Activated T-helper 9 cell treated with anti-CD3 and anti-CD28 coated beads, Interleukin-2, amount 50 U/mL, for 16 hours (primary cell): ENCODE measurements at regions not wholly inside any gene's neighbourhood (a gene's known extent, or its start where the extent isn't known, plus 50 kb on each side); places are given as distances from the start of the nearest gene placed in this dataset.

Experiments used
- DNase-seq: peaks from one replicate; pipeline ENCODE4 v3.0.0-alpha.2; 2020; ENCODE audit warnings: low read depth

GRCh38 chr9:97747201-97747965 is 50.2 kb upstream of the XPA start:
- no peak for DNase-seq

- DNase-seq: no peak
These were observed 51.4 kb upstream of the XPA start for GRCh38 chr9:97748525-97748924.

GRCh38 chr9:97749928-97750327 is 52.8 kb upstream of the XPA start:
- DNase-seq: no peak

- DNase-seq: no peak
These were observed 54.4 kb upstream of the XPA start for GRCh38 chr9:97751531-97751930.

GRCh38 chr9:97752274-97752673 is 55.1 kb upstream of the XPA start:
- DNase-seq: no peak

- no peak for DNase-seq
These were observed 56.2 kb upstream of the XPA start for GRCh38 chr9:97753364-97753763.

- DNase-seq: no peak
These were observed 56.8 kb upstream of the XPA start for GRCh38 chr9:97753975-97754374.

- no peak for DNase-seq
These were observed 58.6 kb upstream of the XPA start for GRCh38 chr9:97755618-97756267.

GRCh38 chr9:97756991-97757390 is 59.9 kb upstream of the XPA start:
- DNase-seq: no peak

- no peak for DNase-seq
These were observed 61.3 kb upstream of the XPA start for GRCh38 chr9:97758334-97758916.

- DNase-seq: no peak
These were observed 62.6 kb upstream of the XPA start for GRCh38 chr9:97759581-97760288.

- no peak for DNase-seq
These were observed 64.0 kb upstream of the XPA start for GRCh38 chr9:97761056-97761598.

GRCh38 chr9:97761879-97762278 is 64.7 kb upstream of the XPA start:
- no peak for DNase-seq

- DNase-seq: no peak
These were observed 66.7 kb upstream of the XPA start for GRCh38 chr9:97763874-97764273.

- DNase-seq: no peak
These were observed 69.0 kb upstream of the XPA start for GRCh38 chr9:97766092-97766491.

GRCh38 chr9:97766610-97767009 is 69.5 kb upstream of the XPA start:
- DNase-seq: no peak

- DNase-seq: no peak
These were observed 70.8 kb upstream of the XPA start for GRCh38 chr9:97767891-97768290.

- no peak for DNase-seq
These were observed 71.6 kb upstream of the XPA start for GRCh38 chr9:97768746-97769145.

GRCh38 chr9:97769208-97769607 is 72.1 kb upstream of the XPA start:
- DNase-seq: no peak

GRCh38 chr9:97770808-97771372 is 73.8 kb upstream of the XPA start:
- no peak for DNase-seq

- DNase-seq: no peak
These were observed 74.5 kb upstream of the XPA start for GRCh38 chr9:97771641-97772040.

GRCh38 chr9:97772145-97772544 is 75.0 kb upstream of the XPA start:
- DNase-seq: no peak
